T-helper 22 cell (primary cell): ENCODE measurements at regions not wholly inside any gene's neighbourhood (a gene's known extent, or its start where the extent isn't known, plus 50 kb on each side); places are given as distances from the start of the nearest gene placed in this dataset.
"Not testable (repeated sequence)": the region's sequence is repeated elsewhere in the genome, so short reads cannot be mapped to it uniquely, and the experiment has no call there.

Experiments used
- DNase-seq: peaks from one replicate; pipeline ENCODE4 v3.0.0-alpha.2; 2020; ENCODE audit warnings: low read depth

DNA sequence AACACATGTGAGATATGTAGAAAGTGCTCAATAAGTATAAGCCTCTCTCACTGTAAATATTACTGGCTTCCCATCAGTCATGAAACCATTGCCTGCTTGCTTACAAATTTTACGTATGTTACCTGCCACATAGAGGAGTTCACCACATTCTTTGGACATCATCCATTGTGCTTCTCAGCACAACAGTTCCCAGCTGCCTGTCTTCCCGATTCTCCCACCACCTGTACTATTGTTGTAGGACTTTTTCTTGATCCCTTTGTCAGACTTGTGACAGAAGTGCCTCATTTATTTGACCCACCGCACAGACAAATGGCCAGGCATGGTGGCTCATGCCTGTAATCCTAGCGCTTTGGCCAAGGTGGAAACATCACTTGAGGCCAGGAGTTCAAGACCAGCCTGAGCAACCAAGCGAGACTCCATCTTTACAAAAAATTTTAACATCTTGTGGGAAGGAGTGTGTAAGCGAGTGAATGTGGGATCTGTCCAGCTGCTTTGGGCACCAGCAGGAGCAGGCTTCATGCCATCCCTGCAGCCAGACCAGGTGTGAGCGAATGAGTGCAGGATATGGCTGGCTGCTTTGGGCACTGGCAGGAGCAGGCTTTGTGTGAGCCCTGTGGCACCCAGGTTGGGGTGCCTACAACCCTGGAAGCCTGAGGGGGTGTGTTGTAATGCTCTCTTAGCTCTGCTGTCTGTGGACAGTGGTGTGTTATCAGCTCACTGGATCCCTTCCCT is 139.9 kb upstream of the ELL2 start:
- no peak for DNase-seq

DNA sequence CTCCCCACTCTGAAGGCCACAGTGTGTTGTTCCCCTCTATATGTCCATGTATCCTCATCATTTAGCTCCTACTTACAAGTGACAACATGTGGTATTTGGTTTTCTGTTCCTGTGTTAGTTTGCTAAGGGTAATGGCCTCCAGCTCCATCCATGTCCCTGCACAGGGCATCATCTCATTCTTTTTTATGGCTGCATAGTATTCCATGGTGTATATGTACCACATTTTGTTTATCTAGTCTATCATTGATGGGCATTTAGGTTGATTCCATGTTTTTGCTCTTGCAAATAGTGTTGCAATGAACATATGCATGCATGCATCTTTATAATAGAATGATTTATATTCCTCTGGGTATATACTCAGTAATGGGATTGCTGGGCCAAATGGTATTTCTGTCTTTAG is 135.8 kb upstream of the ELL2 start:
- not testable (repeated sequence) for DNase-seq

DNA sequence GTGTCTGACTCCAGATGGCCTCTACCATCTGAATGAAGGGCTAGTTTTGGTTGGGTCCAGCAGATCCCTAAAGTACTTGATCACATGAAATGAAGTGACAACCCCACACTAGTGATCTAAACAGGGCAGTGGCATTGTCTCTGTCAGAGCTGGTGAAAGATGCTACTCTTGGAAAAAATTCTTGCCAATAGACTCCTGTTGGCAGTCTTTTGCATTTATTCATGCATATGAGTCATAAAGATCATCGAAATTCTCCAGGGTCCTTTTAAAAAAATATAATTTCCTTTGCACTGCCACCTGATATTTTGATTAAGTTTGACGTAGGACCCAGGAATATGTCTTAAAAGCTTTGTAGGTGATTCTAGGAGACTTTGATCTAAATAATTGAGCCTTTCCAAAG is 135.1 kb upstream of the ELL2 start:
- DNase-seq = no peak

DNA sequence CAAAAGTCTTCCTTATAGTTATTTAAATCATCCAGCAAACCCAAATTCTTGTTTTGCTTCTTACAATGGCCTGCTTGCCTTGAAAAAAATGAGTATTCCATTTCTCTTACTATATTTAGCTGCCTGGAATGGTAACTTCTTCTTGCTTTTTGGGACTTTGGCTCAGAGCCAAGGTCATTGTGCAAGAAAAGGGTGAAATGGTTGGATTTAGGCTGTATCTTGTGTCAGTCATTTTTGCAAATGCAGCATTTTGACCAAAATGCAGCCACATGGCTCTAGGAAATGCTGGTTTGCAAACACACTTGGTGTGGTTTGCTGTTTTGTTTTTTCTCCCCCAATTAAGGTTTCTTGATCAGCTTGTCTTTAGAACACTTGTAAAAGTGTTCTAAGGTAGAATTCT is 133.3 kb upstream of the ELL2 start:
- DNase-seq = no peak

DNA sequence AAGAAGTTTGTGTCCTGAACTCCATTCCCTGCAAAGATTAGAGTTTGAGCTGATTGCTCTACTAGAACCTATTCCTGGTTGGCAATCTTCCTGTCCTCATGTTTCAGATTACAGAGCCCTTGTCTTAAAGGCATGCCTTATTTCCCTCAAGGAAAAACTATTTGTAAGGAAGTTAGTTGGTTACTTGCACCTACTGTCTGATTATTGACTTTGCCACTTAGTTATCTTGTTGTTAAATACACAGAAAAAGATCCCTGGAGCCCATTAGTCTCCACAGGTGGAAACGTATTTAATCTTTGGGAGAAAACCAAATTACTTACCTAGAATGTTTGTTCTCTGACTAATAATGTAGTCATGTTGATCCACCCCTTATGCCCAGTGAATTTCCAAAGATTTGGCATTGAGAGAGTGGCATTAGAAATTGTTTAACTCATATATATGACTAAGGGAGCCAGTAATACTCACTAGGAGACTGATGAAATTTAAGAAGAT is 132.3 kb upstream of the ELL2 start:
- no peak for DNase-seq

DNA sequence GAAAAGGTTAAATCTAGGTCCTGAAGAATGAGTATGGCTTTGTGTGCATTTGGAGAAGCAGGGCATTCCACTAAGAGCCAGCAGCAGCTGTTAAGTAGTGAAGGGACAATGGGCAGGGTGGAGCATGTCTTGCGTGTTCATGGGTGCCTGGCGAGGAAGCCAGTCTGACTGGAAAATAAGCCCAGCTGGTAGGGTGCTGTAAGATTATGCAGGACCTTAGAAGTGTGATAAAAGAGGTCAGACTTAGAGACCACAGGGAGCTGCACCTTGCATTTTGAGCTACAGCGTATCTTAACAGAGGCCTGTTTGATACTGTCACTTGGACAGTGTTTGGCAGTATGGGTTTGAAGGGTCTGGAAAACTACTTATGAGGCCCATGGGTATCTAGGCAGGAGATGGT is 131.7 kb upstream of the ELL2 start:
- no peak for DNase-seq

DNA sequence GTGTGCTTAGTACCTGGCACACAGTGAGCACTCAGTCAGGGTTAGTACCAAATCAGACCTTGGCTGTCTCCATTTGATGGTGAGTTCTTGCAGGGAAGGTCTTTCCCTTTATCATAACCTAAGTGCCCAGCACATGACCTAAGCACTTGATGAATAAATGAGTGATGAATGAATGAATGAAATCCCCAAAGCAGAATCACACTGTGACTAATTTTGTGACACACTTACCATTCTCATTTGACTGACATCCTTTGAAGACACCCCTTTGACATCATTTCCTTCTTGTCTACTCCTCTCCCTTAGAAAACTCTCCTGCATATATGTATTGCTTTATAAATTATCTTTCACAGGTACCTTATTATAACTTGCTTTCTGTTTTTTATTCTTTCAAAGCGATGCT is 130.2 kb upstream of the ELL2 start:
- DNase-seq = no peak

DNA sequence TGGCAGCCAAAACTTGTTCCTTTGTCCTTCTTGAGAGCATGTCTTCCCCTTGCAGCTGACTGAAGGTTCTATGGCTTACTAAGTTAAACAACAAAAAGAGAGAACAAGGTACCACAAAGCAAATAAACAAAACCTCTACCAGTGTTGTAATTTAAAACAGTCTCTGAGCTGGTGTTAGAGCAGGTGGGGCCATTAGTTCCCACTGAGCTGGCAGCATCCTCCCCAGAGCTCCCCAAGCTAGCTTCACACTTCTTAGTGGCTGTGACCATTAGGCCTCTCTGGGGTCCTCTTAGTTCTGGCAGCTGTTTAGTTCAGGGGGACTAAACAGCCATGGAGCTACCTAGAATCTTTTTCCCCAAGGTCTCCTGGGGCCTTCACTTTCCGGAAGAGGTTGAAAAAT is 128.6 kb upstream of the ELL2 start:
- DNase-seq = no peak

DNA sequence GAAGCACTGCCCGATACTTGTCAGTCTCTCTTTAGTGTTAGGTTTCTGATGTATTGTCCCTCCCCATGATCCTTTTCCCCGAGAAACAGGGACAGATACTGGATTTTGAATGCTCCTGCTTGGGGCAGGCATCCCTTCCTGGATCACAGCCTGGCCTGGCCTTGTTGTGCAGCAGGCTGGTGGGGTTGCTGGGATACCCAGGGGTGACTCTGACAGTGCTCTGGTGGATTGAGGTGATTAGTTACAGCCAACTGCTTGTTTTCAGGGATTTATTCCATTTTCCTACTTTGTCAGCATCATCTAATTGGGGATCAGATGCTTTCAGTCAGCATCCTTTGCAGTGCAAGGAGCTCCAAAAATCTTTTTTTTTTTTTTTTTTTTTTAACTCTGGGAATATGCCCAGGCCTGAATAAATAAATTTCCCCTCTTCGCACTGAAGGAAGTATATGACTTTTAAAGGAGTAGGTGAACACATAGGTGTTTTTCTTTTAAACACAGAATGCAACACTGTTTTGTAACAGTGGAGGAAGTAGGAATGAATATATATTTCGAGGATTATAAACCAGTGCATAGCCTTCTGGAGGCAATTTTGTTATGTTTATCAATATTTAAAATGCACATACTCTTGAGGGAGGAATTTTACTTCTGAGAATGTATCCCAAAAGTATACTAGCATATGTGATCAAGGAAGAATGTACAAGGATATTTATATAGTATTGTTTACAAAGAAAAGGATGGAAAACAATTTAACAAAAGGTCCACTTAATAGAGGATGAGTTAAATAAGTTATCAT is 127.3 kb upstream of the ELL2 start:
- no peak for DNase-seq

DNA sequence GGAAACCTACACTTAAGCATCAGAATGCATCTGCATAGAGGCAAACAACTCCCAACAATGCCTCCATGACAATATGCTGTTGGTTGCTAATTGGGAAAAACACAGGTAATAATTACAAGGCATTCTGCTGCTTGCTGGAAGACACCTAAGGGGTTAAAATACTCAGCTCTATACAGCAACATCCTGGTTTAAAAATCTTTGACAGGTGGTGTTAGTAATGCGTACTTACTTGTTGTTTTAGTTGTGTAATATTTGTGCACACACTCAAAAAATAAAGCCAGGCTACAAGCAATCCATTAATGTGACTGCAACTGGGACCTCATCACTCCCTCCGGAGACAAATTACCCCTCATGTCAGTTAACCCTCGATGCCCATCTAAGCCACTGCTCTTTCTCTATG is 126.3 kb upstream of the ELL2 start:
- DNase-seq = no peak

DNA sequence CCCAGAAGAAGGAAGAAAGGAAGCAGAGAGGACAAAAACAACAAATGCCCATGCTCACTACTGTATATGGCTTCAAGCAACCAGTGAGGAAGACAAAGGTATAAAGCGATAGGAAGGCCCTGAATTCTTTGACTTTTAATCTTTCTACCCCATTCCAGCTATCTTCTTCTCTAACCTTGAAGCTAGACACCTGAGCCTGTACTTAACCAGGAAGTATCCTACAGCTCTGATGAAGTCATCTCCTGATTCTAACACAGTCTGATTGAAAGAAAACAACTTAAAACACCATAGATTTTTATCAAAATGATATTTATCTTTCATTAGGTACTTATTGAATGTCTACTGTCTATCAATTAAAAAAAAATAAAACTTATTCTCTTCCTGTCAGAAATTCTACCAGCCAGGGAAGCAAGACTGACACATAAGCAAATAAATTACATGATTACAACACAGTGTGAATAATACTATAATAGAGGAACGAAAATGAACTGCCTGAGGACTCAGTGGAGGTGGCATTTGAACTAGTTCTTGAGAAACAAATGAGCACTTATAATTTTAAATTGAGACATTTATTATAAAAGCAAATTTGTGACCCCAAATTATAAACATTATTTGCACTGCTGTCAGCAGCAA is 123.3 kb upstream of the ELL2 start:
- DNase-seq = no peak

DNA sequence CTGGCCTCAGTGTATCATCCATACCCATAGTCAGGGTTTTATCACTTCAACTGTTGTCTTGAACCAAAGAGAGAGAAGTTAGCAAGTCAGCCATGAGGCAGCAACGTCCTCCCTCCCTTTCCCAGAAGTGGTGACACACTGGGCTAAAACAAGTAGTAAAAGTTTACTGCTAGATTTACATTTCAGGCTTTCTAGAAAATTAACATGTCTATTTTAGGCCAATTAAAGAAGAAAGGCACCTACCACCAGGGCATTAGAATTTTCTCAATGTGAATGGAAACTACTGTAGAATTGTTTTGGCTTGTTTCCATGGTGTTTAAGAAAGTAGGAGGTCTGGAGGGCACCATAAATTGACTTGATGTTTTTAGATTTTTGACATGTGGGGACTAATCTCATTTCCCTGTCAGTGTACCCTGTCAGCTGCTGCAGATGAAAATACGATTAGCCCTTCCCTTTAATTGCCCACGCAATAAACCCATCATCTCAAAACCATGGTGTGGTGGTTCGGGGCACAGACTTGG is 121.8 kb upstream of the ELL2 start:
- no peak for DNase-seq

DNA sequence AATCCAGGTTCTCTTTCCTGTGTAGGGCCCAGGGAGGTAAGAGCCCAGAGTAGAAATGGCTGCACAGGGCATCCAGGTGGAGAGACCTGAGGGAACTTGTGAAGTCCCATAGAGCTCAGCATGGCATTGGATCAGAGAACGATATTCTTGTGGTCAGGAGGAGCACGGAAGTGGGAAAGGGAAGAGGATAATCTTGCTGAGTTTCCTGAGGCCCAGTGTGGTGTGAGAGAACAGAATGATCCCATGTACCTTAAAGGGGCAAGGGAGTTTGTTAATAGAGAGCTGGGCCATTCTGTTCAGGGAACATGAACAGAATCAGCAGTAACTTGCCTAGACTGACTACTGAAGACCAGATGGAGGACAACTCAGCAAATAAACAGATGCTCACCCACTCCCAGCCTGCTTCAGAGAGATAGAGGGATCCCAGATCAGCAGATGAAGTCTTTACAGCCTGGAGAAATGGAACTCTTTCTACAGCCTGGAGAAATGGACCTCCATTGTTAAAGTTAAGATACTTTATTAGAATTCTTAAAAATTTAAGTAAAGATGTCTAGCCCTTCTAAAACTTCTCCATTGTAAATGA is 119.7 kb upstream of the ELL2 start:
- no peak for DNase-seq

DNA sequence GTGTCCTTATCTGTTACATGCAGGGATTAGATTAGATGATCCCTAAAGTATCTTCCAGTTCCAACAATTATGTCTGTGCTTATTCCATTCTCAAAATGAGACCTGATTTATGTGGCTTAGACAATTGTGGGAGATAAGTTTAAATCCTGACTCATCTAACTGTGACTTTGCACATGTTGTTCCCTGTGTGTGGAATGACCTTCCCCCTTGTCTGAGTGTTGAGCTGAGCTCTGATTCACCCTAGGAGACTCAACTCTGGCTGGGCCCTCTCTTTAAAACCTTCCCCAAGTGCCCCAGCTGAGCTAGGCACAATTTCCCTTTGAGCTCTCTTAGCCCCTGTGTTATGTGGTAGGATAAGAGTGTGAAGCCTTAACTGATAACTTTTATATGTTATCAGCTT is 118.9 kb upstream of the ELL2 start:
- no peak for DNase-seq

DNA sequence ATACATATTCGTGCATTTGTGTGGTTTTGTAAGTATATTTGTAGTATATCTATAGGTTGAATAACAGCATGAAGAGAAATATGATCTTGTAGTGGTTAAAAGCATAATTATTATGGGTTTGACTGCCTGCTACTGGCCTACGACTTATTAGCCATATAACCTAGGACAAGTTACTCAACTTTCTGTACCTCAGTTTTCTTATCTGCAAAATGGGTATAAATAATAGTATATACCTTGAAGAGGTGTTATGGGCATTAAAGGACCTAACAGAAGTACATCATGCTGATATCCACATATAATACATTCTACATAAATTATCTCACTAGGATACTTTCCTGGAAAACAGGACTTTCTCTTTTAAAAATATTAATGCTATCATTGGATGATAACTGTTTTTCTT is 118.3 kb upstream of the ELL2 start:
- no peak for DNase-seq

DNA sequence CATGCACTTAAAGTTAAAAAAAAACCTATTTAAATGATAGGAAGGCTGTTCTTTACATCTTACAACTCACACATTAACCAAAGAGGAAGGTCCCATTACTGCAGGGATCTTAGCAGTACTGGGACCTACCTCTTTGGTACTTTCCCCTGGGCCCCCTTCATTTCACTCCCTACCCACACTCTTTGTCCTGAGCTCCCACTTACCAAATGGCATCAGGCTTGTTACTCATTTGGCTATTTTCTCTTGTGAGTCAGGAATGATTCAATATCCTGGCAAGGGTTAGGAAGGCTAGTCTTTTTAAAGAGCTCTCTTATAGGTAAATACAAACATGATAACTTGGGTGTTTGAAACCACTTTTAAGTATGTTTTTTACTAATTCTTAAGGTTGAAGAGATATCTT is 117.4 kb upstream of the ELL2 start:
- DNase-seq = no peak

DNA sequence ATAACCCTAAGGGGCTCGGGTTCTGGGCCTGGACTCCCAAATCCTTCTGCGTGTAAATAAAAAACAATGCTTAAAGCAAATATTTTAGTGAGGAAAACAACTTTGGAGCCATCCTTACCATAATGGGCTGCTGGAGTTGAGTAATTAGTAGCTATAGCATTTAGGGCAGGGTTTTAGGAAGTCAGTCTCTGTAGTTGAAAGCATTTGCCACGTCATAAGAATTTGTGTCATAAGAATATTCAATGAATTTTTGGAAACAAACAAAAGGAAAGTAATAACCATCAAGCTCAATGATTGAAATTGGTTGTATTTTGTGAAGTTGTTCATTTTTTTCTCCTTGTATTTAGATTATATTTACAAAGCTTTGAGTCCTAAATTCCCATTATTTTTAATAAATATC is 114.8 kb upstream of the ELL2 start:
- no peak for DNase-seq

DNA sequence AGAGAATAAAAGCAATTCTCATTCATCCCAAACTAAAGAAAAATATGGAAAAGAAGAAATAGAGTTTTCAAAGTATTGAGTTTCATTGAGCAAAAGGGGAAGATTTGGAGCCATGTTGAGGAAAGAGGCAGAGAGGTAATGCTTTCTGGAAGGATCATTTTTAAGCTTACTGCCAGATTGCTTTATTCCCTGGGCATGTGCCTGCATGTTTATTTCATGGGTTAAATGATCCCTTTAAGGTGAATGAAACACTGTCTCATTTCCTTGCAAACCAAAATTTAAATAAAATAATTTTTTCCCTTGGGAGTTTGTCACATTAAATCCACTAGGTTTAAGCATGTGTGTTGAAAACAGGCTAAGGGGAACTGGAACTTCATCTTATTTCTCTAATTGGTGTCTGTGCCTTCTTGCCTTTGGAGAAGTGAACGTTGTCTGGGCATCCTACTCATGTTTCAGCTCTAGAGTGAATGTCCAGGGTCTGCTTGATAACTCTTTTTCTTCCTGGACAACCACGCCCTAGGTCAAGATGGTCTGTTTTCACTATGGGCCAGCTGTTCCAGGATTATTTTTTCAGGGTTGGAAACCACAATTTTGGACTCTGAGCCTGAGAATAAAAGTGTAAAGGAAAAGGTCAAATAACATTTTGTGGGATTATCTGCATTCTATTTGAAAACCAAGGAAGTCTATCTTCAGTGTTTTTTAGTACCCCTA is 114.1 kb upstream of the ELL2 start:
- no peak for DNase-seq

DNA sequence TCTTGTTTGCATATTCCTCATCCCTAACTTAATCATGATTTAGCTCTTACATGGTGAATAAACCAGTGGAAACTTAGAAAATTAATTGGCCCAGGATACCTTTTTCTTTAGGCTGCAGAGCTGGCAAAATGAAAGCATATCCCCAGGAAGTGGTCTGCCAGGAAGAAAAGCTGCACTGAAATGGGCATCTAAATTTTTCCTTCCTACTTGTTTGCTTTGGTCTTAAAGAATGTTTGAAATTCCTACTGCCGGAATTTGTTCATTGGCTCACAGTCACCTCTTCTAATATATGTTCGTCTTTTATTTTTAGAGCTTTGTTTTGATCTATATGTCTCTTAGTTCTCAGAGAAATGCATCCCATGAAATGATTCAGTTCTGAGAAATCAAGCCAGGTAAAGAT is 113.2 kb upstream of the ELL2 start:
- no peak for DNase-seq

DNA sequence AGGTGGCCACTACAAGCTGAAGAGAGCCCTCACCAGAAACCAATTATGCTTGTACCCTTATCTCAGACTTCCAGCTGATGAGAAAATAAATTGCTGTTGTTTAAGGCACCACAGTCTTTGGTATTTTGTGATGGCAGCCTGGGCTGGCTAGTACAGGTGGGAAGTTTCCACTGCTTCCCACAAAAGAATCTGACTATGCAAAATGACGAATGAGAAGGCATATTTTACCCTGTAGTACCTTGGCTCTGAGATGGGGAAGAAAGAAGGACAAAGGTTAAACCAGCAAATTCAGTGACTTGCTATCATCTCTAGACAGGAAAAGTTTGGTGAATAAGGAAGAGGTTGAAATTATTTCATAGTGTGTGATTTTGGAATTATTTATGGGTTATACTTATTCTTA is 112.8 kb upstream of the ELL2 start:
- no peak for DNase-seq

DNA sequence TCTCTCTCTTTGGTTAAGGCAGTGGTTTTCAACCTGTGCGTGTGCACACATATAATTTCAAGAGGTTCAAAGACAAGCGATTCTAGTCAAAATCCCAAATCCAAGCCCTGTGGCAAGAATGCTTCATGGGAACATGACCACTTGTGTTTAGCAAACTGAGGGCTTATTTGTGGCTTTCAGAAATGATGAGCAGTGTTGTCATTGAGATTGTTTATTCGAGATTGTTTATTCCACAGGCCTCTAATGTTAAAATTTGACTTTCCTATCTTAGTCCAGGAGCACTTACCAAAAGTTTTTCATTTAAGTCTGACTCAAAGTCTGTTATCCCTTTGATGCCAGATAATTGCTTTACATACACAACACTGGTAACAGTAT is 111.1 kb upstream of the ELL2 start:
- no peak for DNase-seq
